Endothelial cell of umbilical vein (primary cell): ENCODE measurements at regions not wholly inside any gene's neighbourhood (a gene's known extent, or its start where the extent isn't known, plus 50 kb on each side); places are given as distances from the start of the nearest gene placed in this dataset.

Experiments used
- MYC ChIP-seq: IDR thresholded peaks from one replicate; pipeline ENCODE4 v1.6.1; 2011; ENCODE audit warnings: mild to moderate bottlenecking, low read depth, low read length
- TF ChIP-seq, protein P1 (sequence below), 2 donors: IDR thresholded peaks; 1 replicate in 1 of 2; 2 replicates in 1 of 2; pipeline ENCODE4 v1.5.1; 2011; ENCODE audit warnings: low read length in 2 of 2, mild to moderate bottlenecking in 2 of 2, moderate library complexity in 2 of 2, control low read depth in 1 of 2, inconsistent platforms in 1 of 2, low read depth in 1 of 2; ENCODE audit not compliant: insufficient read depth in 1 of 2; ENCODE audit errors: extremely low read depth in 1 of 2
- TF ChIP-seq, protein P2 (sequence below): IDR thresholded peaks from 2 replicates; pipeline ENCODE4 v1.6.1; 2011; ENCODE audit not compliant: insufficient read depth, insufficient read length

DNA sequence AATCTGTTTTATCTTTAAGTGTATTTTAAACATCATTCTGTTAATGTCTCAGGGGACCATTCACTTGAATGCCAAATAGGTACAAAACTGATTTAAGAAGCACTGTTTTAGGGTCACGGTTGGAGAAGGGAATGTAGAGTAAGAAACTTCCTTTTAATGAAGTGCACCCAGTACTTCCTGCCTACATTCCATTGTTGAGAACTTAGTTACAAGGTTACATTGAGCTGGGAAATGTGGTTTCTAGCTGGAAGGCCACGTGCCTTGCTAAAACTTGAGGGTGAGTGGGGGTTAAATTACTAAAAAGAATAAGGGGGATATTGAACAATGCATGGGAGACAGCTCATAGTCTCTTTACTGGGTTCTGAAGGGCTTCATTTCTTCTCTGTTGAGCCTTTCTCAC lies 78.3 kb upstream of the TBC1D5 start:
- TF ChIP-seq, protein P1, sequence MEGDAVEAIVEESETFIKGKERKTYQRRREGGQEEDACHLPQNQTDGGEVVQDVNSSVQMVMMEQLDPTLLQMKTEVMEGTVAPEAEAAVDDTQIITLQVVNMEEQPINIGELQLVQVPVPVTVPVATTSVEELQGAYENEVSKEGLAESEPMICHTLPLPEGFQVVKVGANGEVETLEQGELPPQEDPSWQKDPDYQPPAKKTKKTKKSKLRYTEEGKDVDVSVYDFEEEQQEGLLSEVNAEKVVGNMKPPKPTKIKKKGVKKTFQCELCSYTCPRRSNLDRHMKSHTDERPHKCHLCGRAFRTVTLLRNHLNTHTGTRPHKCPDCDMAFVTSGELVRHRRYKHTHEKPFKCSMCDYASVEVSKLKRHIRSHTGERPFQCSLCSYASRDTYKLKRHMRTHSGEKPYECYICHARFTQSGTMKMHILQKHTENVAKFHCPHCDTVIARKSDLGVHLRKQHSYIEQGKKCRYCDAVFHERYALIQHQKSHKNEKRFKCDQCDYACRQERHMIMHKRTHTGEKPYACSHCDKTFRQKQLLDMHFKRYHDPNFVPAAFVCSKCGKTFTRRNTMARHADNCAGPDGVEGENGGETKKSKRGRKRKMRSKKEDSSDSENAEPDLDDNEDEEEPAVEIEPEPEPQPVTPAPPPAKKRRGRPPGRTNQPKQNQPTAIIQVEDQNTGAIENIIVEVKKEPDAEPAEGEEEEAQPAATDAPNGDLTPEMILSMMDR (IDR thresholded peaks at IDR 0.05; ENCODE audit: extremely low read depth in 1 of 2, insufficient read depth in 1 of 2, low read depth in 1 of 2, low read length in 2 of 2) = no peak
- TF ChIP-seq, protein P2, sequence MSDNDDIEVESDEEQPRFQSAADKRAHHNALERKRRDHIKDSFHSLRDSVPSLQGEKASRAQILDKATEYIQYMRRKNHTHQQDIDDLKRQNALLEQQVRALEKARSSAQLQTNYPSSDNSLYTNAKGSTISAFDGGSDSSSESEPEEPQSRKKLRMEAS = no peak
- TF ChIP-seq MYC = no peak
